NCI-H146 (cell line): ENCODE measurements at regions not wholly inside any gene's neighbourhood (a gene's known extent, or its start where the extent isn't known, plus 50 kb on each side); places are given as distances from the start of the nearest gene placed in this dataset.

Experiments used
- DNase-seq: peaks from one replicate; lab custom pipeline; 2025; lab: John Stamatoyannopoulos, UW

DNA sequence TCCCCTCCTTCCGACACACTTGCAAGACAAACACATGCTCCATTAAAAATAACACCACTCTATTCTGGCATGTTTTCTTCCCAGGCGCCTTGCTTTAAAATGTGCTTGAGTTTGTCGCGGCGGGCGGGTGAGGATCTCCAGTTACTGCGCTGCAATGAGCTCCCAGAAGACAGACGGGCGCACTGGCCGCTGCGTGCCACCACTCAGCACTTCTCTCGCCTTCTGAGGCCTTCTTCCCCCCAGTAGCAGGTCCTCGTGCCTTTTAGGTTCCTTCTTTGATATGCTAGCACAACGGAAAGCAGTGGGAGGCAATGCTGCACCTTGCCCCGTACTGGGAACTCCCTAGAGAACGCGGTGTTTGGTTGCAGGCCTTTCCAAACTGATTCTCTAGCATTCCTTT, 279.5 kb upstream of the NR5A2 start:
- no peak for DNase-seq

DNA sequence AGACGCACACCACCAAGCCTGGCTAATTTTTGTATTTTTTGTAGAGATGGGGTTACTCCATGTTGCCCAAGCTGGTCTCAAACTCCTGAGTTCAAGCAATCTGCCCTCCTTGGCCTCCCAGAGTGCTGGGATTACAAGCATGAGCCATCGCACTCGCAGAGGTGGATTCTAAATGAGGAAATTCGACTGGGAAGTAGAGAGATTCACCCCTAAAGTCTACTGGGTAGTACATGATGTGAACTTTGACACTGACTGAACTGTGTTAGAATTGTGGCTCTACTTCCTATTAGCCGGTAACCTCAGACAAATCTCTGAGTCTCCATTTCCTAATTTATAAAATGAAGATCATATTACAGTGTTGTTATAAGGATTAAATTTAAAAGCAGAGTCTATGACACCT, 276.0 kb upstream of the NR5A2 start:
- DNase-seq = no peak

DNA sequence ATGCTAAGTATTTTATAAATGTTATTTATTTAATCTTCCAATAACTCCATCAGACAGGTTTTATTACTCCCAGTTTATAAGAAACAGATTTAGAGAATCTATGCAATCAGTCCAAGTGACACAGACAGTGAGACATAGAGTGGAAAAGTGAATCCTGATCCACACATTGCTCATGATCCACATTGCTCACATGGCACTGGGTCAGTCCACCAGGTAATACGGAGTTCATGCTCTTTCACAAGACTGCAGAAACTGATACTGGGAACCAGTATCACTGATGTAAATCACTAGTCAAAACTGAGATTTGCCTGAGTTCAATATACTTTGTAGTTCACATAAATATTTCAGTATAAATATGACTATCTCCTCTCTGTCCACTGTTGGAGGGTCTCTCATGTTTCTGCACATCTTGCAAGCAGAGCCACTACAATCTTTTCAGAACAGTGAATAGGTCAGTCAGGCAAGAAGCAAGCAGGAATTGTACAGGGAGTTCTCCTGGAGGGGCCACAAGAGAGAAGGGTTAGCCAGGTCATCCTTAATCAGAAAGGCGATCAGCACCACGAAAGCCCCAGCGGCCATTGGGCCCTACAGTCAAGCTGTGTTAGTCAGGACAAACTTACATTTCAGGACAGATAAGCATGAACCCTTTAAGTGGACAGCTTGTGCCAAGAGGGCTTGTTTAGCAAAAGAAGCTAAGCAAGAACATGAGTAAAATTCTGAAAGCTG, 275.4 kb upstream of the NR5A2 start:
- DNase-seq = no peak

DNA sequence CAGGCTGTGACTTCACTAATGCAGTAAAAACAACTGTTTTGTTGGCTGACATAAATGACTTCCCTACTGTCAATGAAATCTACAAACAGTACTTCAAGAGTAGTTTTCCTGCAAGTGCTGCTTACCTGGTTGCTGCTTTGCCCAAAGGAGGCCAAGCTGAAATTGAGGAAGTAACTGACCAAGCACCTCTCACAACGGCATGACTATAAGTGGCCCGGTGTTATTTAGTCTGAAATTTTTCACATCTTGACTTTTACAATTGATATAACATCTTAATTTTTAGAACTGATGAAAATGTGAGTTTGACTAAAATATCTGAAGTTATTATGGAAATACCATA, 274.9 kb upstream of the NR5A2 start:
- DNase-seq = no peak

DNA sequence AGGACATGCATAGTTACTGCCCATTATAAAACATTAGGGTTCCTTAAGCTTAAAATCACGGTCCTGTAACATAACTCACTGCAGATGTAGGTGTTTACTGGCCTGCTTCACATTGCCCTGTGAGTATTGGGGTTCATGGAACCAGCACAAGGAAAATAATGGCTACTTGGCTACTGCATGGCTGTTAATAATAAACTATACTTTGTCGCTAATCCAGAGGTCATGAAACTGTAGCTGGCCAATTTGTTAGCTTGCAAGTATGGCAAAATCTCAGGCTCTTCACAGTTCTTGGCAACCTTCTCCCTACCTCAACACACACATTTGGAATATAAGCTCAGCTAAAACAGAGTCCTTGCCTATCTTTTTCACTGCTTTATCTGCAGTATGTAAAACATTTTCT, 274.0 kb upstream of the NR5A2 start:
- DNase-seq = no peak

DNA sequence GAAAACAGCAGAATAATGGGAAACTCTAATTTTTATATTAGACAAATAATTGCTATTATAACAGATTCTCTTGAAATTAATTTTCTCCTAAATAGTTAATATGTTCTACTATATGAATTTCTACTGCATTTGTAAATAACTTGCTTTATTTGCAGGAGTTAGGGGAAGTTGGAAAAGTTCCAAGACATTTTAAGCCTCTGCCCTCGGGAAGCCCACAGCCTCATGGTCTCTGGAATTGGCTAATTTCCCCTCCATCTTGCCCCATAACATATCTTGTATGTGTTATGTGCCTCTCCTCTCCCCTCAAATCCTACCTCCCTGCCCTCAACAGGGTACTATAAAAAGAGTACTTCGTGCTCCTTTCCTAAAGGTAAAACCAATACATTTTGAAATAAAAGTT, 271.4 kb upstream of the NR5A2 start:
- DNase-seq = no peak

DNA sequence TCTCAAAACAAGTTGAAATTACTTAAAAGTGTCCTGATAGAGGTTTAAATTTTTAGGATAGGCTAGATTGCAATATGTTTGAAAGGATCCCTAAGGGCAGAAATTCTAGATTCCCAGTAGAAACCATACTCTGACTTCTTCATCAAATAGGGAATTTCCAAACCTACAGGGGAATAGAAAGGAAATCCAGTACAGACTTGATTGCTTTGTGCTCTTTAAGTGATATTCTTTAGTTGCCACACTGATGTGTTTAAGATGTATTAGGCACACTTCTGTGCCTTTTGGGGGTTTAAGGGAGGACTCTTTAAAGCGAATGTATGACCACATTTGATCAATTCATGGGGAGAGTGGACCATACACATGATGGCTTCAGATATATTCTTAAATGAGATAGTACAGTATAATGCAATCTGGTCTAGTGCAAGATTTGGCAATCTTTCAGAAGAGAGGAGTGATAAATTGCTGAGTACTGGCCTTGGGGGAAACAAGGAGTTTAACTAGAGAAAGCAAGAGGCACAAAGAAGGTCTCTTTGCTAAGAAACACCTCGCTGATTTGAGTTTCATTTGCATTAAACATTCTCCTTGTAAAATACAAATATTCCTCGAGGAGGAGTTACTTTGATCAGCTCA, 268.8 kb upstream of the NR5A2 start:
- no peak for DNase-seq

DNA sequence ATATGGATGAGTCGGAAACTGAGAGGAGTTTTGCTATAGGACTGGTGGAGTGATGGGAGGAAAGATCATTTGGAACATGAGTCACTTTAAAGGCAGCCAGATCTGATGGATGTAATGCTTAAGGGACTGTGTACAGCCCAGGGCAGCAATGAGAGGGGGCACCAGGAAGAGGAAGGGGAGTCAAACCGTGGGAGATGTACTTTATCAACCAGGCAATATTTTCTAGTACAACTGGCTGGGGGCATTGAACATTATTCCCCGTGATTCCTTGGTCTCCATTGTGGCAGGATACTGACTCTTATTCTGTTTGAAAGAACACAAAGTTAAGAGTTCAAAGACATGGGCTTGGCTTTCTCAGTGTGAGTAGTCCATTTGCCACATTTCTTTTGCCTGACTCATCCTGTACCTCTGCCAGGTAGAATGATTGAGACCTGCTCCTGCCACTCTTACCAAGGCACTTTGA, 268.2 kb upstream of the NR5A2 start:
- DNase-seq = no peak

DNA sequence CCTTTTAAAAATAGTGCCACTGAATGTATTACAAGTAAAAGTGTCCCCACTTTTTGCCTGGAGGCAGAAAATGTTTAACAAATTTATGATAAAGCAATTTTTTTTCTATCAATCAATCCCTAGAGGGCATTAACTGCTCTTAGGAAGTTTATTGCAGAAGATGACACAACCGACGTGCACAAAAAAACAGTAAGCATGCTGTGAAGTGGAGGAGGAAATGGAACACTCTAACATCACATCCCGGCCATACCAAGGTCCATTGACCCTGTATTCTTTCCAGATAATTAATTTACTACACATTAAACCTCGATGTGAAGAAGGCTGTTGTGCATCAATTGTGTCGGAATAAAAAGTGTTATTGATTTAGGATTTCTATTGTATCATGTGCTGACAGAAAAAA, 264.9 kb upstream of the NR5A2 start:
- no peak for DNase-seq

DNA sequence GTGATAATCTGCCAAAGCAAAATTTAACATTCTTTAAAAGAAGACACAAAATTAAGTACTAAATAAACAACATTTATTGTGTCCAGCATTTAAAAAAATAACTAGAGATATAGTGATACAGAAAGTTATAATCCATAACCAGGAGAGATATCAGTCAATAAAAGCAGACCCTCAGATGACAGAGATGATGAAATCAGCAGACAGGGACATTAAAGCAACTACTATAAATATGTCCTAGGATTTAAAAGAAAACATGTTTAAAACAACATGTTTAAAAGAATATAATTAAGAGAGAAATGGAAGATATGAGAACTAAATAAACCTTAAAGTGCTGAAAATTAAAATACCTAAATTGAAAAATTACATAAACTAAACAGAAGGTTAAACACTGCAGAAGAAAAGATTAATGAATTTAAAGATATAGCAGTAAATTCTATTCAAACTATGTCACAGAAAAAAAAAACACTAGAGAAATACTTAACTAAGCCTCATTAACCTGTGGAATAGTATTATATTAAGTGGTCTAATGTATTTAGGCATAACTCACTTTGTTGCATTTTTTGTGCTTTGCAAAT, 261.2 kb upstream of the NR5A2 start:
- DNase-seq = no peak

DNA sequence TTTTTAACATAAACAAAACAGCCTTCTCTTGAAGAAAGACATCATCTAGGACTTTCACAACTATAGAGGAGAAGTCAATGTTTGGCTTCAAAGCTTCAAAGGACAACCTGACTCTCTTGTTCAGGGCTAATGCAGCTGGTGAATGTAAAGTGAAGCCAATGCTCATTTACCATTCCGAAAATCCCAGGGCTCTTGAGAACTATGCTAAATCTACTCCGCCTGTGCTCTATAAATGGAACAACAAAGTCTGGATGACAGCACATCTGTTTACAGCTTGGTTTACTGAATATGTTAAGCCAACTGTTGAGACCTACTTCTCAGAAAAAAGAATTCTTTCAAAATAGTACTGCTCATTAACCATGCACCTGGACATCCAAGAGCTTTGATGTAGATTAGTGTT, 259.8 kb upstream of the NR5A2 start:
- no peak for DNase-seq

DNA sequence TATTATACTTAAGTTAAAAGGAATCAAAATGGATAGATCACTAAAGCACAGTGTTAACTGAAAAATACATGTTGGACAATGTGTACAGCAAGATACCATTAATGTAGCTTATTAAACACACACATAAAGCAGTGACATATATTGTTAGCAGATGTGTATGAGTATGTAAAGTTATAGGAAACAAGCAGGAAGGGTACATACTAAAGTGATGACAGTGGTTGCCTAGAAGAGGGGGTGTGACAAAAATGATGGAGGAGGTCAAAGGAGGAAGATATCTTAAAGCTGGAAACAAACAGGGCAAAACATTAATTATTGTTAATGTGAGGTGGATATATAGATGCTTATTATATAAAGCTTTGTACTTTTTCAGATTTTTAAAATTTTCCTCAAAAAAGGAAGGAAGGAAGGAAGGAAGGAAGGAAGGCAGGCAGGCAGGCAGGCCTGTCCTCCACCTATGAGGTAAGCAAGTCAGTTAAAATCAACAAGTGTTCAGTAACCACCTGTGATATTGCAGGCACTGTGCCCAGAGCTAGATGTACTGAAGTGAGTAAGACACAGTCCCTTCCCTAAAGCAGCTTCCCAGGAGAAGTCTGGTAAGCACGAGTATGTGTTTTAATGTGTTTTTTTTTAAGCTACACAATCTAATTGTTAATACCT, 252.9 kb upstream of the NR5A2 start:
- DNase-seq = no peak

DNA sequence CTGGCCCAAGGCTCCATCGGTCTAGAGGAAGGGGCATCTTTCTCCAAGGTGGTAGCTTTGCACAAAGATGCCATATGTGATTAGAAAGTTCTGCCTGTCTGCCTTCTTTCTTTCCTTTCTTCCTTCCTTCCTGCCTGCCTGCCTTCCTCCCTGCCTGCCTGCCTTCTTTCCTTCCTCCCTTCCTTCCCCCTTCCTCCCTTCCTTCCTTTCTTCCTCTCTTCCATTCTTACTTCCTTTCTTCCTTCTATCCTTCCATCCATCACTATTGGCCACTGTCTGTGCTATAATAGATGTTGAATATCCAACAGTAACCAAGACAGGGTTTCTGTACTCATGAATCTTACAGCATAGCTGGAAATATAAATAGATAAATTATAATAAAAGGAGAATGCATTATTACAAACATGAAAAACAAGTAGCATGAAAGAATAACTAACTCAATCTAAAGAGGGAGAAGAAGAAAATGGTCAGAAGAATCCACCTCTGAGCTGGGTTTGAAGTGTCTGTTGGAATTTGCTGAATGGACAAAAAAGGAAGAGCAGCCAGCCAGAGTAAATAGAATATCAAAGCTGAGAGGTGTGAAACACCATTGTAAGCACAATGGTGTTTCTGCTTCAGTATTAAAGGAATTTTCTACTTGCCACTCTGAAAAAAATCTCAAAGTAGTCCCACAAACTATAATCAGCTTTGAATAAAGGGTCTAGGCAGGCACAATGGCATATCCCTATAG, 250.6 kb upstream of the NR5A2 start:
- DNase-seq = no peak

DNA sequence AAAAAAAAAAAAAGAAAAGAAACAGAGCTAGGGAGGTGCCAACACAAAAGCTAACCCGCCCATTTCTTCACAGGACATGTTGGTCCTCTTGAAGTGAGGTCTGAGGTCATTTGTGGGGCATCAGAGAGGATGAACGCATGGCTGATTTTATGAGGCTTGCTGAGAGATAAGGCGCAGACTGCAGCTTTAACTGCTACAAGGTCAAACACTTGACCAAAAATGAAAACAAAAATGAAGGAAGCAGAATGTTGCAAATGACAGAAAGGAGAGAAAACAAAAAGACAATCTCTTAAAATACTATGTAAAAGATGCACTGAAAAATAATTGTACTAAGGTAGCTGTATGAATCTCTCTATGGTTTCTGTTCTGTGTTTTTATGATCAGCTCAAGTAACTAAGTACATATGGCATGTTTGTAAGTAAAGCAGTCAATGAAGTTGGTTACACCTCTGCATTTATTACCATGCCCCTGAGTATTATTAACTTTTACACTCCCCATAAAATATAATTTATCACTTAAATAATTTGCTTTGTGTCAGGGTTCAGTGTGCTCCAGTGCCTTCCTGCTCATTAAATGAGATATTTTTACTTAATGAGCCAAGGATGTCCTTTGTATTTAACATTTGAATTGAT, 249.1 kb upstream of the NR5A2 start:
- no peak for DNase-seq

DNA sequence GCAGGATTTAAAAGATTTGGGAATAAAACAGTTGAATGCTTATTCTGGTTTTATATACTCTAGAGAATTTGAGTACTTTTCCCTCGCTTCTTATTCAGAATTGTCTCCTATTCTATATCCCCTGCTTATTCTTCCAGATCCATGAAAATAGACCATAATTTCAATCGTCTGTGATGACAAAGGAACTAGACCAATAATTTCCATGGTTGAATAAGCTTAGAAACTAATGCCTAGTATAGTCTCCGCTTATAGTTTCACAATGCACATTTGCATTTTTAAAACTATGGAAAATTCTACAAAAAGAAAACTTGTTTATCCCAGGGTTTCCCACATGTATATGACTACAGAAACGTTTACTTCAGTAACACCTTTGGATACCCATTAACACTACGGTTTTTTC, 247.4 kb upstream of the NR5A2 start:
- no peak for DNase-seq

DNA sequence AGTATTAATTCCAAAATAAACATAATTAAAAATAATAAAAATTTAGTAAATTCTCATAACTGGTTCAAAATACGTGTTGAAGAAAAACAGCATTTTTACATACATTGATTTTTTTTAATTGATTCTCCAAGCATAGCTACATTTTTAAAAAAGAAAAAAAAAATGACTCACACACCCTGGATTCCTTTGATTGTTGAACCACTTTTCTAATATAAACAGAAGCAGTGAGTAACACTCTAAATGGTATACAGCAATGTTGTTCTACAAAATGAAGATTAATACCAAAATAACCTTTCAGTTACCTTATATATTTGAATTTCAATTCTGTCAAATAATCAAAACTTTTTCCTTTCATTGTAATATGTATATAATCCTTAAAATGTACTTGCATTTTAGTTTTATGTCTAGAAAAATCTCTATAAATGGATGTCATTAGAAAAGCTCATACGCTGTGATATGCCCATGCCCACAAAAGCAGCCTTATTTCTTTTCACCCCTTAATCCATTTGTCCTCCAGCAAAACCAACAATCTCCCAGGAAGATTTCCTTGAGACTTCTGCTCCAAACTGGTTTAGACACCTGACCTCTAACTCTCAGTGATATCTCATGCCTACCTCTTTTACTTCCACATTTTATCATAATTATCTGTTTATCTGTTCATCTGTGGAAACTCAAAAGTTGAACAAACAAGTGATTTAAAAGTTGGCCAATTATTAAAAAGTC, 246.4 kb upstream of the NR5A2 start:
- no peak for DNase-seq

DNA sequence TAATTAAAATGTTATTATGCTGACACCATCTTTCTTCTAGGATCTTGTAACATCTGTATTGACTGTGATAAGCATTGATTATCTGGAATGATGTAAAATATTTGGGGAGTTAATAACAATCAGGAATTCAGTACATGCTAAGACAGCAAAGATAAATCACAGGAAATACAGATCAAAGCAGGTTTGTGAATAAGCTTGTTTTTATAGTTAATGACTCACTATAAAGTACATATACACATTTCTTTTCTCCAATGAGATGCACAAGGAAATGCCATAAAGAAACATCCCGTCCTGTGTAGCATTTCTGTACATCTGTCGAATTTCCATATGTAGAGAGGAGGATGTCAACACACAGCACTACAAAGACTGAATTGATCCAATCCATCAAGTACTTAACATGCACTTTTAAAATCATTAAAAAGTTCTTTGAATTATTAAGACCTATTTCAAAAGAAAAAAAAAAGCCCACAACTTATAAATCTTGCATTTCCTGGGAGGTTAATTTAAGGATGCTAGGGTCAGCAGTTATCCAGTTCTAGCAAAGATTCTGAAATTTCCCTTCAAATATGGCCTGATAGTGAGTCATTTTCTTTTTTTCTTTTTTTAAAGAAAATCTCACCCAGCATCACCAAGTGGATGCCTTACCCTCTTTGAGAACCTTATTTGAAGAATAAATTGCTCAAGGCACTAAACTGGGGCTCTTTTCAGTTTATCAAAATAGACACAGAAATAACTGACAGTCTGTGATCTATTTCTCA, 243.2 kb upstream of the NR5A2 start:
- DNase-seq = no peak

DNA sequence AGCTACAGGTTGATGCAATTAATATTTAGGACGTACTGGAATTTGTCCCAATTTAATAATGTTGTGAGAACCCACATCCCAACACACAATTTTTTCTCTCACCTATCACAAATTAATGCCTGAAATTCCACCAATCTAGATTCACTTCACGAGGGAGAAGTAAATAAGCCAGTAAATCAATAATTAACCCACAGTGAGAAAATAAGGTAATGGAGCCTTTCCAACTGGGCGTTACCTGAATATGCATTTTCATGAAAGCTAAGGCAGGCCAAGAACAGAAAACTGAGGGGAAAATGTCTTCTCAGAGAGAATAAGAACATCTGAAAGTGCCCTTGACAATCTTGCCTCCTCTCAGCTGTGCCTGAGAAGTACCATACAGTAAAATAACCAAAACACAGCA, 240.8 kb upstream of the NR5A2 start:
- no peak for DNase-seq

DNA sequence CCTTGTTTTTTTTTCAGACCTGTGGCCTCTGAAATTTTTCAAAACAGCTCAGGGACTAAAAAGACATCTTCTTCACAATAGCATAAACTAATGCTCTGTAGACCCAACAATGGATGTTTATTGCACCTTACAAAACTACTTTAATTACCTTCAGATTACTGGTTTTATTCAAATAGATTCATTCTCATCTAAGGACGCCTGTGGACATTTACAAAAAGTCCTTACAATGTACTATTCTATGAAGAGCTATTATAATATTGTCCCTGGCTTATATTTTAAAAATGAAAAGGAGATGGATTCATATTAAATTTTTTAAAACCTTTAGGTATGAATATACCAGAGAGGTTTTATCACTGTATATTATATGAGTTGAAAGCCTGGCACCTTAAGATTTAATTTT, 238.4 kb upstream of the NR5A2 start:
- no peak for DNase-seq

DNA sequence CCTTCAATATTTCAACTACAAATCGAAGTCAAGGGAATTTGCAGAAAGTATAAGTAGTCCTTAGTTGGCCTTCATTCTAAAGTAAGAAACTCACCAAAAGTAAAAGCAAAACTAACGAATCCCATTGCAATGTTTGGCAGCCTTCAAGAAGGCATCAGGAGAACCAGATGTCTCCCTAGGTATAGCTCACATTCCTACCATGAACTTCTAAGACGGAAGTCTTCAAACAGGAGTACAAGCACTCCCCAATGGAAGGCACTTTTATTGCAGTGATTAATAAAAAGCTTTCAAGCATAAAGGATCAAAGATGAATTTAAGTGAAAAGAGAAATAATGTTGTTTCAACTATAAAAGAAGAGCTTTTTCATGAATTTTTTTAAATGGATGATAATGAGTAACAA, 236.0 kb upstream of the NR5A2 start:
- DNase-seq = no peak

DNA sequence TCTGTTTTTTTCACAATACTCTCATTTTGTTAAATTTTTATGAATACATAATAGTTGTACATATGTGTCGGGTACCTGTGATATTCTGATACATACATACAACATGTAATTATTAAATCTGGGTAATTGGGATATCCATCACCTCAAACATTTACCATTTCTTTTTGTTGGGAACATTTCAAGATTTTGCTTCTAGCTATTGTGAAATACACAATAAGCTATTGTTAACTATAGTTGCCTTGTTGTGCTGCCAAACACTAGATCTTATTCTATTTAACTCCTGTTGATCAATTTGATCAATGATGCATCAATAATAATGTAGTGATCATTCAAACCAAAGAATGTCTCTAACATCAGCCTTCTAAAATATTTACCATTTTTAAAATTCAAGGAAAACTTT, 234.6 kb upstream of the NR5A2 start:
- no peak for DNase-seq
